ENCODE measurements at regions not wholly inside any gene's neighbourhood (a gene's known extent, or its start where the extent isn't known, plus 50 kb on each side); places are given as distances from the start of the nearest gene placed in this dataset.
"Not testable (repeated sequence)": the region's sequence is repeated elsewhere in the genome, so short reads cannot be mapped to it uniquely, and the experiment has no call there.

DNA sequence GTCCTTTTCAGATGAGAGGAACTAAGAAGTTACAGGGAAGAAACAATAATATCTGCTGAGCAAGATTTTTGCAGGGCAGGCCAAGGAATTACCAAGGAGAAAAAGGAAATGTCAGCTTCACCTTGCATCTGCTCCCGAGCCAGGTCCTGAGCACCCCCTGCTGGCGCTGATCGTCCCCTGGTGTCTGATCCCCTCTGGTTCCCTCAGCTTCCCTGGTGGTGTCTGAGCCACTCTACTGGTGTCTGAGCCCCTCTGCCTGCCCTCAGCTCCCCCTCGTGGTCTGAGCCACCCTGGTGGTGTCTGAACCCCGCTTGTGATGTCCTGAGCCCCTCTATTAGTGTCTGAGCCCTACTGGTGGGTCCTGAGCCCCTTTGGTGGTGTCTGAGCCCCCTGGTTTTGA lies 485.7 kb downstream of the GOLGA6L6 start:
- TF ChIP-seq CTCF (IDR thresholded peaks at IDR 0.05; ENCODE audit: low read depth, low read length); POLR2A (IDR thresholded peaks at IDR 0.05; ENCODE audit: extremely low read depth, insufficient read length); MYC (IDR thresholded peaks at IDR 0.05; ENCODE audit: low read depth, low read length); MAX (IDR thresholded peaks at IDR 0.05; ENCODE audit: low read depth, low read length): not testable (repeated sequence)

Measured in NB4 (cell line).